ENCODE measurements at regions not wholly inside any gene's neighbourhood (a gene's known extent, or its start where the extent isn't known, plus 50 kb on each side); places are given as distances from the start of the nearest gene placed in this dataset.
A peak's percentile ranks its signal among the peaks of the same experiment; 100 is the strongest.

DNA sequence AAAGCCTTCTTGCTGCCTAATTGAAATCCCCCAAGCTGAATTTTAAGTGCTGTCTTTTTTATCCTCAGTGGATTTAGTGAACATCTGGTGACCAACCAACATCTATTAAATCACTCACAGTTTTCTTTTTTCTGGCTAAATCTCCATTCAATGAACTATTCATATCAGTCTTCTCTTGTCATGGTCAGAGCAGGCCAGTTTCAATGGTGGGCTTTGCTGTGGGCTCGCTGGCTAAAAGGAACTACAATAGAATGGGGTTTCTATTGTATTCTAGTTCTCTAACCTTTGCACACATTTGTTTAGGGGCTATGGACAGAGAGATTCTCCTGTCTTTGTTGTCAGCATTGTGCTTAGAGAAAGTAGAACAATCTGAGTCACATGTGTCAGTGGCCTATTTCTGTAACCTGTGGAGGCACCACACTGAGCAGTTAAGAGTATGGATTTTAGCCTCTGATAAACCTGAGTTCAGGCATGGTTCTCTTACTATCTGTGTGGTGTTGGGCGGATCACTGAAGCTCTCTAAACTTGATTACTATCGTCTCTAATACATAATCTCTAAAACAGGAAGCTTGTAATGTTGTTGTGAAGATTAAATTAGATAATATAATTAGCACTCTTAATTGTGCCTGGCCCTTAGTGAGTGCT lies 94.2 kb upstream of the CADM1 start:
- no peak for DNase-seq (ENCODE audit: low spot score, unreplicated experiment)
- Mint-ChIP-seq H3K27me3 (peaks cover 3% of the 10 kb centered on the region), H3K4me1 (ENCODE audit: low read depth) (peaks cover 3% of the 10 kb centered on the region), H3K36me3 (ENCODE audit: insufficient read depth) (no peaks in the 10 kb centered on the region), H3K4me3 (ENCODE audit: low read depth) (no peak overlapping the region), H3K9me3 (ENCODE audit: low read depth) (no peaks in the 10 kb centered on the region), H3K27ac (no peak overlapping the region)
- TF ChIP-seq, protein P1, sequence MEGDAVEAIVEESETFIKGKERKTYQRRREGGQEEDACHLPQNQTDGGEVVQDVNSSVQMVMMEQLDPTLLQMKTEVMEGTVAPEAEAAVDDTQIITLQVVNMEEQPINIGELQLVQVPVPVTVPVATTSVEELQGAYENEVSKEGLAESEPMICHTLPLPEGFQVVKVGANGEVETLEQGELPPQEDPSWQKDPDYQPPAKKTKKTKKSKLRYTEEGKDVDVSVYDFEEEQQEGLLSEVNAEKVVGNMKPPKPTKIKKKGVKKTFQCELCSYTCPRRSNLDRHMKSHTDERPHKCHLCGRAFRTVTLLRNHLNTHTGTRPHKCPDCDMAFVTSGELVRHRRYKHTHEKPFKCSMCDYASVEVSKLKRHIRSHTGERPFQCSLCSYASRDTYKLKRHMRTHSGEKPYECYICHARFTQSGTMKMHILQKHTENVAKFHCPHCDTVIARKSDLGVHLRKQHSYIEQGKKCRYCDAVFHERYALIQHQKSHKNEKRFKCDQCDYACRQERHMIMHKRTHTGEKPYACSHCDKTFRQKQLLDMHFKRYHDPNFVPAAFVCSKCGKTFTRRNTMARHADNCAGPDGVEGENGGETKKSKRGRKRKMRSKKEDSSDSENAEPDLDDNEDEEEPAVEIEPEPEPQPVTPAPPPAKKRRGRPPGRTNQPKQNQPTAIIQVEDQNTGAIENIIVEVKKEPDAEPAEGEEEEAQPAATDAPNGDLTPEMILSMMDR (IDR thresholded peaks at IDR 0.05; ENCODE audit: unreplicated experiment) = no peak

DNA sequence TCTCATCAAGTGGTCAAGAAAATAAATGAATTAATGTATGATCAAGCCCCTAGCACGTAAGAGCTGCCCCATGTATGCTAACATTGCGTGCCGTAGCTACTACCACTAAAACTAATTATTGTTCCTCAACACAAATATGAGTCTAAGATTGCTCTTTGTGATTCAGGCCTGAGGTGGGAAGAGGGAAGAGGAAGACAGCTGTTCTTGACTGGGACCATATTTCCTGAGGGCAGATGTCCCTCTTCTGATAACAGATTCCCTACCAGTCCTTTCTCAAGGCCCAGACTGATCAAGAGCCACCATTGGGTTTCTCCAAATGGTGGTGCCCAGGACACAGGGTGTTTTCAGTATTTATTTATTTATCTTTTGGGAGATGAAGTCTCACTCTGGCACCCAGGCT lies 87.2 kb upstream of the CADM1 start:
- Mint-ChIP-seq H3K4me3 (ENCODE audit: low read depth) (no peak overlapping the region), H3K27ac (no peak overlapping the region), H3K27me3 (no peaks in the 10 kb centered on the region), H3K4me1 (ENCODE audit: low read depth) (peaks cover 22% of the 10 kb centered on the region), H3K9me3 (ENCODE audit: low read depth) (peaks cover 8% of the 10 kb centered on the region), H3K36me3 (ENCODE audit: insufficient read depth) (peaks cover 1% of the 10 kb centered on the region)
- TF ChIP-seq, protein P1 (IDR thresholded peaks at IDR 0.05; ENCODE audit: unreplicated experiment) = no peak
- no peak for DNase-seq (ENCODE audit: low spot score, unreplicated experiment)

DNA sequence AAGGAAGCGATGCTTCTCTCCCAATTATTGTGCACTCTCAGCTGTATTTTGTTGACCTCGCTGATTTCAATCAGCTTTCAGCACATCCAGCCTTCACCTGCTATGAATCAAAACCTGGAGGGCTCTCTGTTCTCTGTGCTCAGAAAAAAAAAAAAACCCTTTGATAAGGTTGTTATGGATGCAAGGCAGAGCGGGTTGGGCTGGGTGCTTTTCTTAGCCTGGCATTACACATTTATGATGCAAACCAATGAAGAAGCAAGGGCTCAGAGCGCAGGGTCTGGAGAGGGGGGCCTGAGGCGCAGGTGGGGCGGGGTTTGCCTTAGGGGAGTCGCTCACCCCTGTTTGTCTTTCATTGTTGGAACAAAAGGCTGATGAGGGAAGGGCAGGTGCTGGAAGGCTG lies 86.0 kb upstream of the CADM1 start:
- no peak overlapping the region for H3K4me3 Mint-ChIP-seq (ENCODE audit: low read depth)
- H3K36me3 Mint-ChIP-seq (ENCODE audit: insufficient read depth) = peaks cover 1% of the 10 kb centered on the region
- TF ChIP-seq, protein P1 (IDR thresholded peaks at IDR 0.05; ENCODE audit: unreplicated experiment) = no peak
- DNase-seq (ENCODE audit: low spot score, unreplicated experiment) = peak; percentile 15
- peaks cover 22% of the 10 kb centered on the region for H3K4me1 Mint-ChIP-seq (ENCODE audit: low read depth)
- peak overlapping the region; percentile 87 for H3K27ac Mint-ChIP-seq
- H3K9me3 Mint-ChIP-seq (ENCODE audit: low read depth) = peaks cover 8% of the 10 kb centered on the region
- H3K27me3 Mint-ChIP-seq = no peaks in the 10 kb centered on the region

DNA sequence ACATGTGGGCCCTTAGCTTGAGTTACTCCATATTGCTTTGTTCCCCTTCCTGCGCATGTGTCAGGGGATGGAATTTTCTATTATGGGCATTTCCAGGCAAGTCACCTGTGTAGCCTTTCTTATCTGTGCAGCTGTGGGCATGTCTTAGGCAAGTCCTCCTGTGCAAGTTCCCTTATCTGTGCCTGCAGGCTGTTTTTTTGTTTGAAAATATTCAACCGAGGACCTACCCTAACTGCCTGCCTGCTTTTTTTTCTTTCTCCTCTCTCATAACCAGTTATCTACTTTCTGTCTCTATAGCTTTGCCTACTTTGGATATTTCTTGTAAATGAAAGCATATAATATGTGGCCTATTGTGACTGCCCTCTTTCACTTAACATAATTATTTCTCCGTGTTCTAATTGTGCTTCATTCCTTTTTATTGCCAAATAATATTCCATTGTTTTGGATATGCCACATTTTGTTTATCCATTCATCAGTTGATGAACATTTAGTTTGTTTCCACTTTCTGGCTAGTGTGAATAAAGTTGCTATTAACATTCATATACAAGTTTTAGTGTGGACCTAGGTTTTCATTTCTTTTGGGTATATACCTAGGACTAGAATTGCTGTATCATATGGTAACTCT lies 83.6 kb upstream of the CADM1 start:
- no peak for DNase-seq (ENCODE audit: low spot score, unreplicated experiment)
- Mint-ChIP-seq H3K9me3 (ENCODE audit: low read depth) (peaks cover 8% of the 10 kb centered on the region), H3K27me3 (no peaks in the 10 kb centered on the region), H3K4me1 (ENCODE audit: low read depth) (peaks cover 18% of the 10 kb centered on the region), H3K4me3 (ENCODE audit: low read depth) (no peak overlapping the region), H3K36me3 (ENCODE audit: insufficient read depth) (peaks cover 1% of the 10 kb centered on the region), H3K27ac (no peak overlapping the region)
- TF ChIP-seq, protein P1 (IDR thresholded peaks at IDR 0.05; ENCODE audit: unreplicated experiment) = no peak

DNA sequence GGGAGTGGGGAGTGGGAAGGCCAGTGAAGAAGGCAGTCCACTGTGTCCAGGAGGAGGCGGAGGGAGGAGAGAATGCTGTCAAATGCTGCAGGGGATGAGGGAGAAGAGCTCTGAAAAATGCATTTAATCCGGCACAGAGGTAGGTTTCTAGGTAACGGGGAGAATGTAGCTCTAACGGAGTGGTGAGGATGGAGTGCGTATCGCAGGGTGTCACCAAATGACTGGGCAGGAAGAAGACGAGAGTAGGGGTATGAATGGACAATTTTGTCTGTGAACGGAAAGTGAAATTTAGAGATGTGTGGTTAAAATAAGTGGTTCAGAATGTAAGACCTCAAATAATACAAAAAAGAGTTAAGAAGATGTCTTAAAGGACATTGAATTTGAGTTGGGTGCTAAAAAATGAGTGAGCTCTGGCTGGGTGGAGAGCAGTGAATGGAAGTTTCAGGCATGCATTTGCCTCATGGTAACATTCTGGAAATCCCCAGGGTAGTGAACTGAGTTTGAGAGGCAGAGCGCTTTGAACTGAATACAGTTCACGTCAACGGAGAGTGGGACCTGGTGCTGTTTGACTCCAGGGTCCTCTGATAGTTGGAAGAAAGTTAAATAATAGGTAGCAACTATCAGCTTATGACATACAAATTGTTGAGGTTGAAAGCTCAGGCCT lies 81.3 kb upstream of the CADM1 start:
- peaks cover 1% of the 10 kb centered on the region for H3K36me3 Mint-ChIP-seq (ENCODE audit: insufficient read depth)
- no peak overlapping the region for H3K4me3 Mint-ChIP-seq (ENCODE audit: low read depth)
- peaks cover 28% of the 10 kb centered on the region for H3K4me1 Mint-ChIP-seq (ENCODE audit: low read depth)
- peaks cover 8% of the 10 kb centered on the region for H3K9me3 Mint-ChIP-seq (ENCODE audit: low read depth)
- no peak for DNase-seq (ENCODE audit: low spot score, unreplicated experiment)
- H3K27ac Mint-ChIP-seq = no peak overlapping the region
- TF ChIP-seq, protein P1 (IDR thresholded peaks at IDR 0.05; ENCODE audit: unreplicated experiment) = no peak
- no peaks in the 10 kb centered on the region for H3K27me3 Mint-ChIP-seq

All from progenitor cell of endocrine pancreas (in vitro differentiated cells).